HG02623 (cell line): ENCODE measurements at regions not wholly inside any gene's neighbourhood (a gene's known extent, or its start where the extent isn't known, plus 50 kb on each side); places are given as distances from the start of the nearest gene placed in this dataset.

Source experiments
- ATAC-seq: cut with Tn5 transposase; IDR thresholded peaks from one replicate; pipeline ENCODE4 v1.9.1; 2021; ENCODE audit warnings: moderate library complexity; ENCODE audit not compliant: unreplicated experiment

DNA sequence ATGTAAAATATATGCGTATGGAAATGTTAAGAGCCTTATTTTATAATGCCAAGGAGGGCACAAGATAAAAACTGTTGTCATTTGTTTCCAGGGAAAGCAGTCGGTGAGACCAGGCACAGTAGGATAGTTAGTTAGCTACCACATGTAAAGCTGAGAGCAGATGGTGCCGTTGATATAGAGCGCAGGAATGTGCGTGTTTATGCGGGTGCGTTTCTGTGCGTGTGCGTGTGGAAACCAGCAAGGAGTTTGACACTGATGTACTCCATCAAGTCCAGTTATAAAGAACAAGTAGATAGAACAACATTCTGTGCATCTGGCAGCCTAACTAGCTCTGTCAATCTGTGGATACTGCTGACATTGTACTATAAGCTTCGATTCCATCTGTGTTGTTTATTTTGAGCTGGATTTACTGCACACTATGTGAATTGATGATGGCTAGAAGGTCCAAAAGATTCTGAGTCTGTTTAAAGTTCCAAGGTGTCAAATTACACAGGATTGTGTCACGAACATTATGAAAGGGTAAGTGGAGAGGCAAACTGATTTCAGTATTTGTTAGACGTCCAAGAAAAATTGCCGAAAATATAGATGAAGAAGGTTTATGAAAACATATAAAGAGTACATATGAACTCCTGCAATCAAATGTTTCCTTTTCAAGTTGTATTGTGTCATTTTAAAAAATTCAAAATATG, 494.9 kb upstream of the MEF2C start:
- no peak for ATAC-seq

GRCh38 chr5:89374818-89375521, 492.0 kb upstream of the MEF2C start:
- no peak for ATAC-seq

- peak; percentile 47 for ATAC-seq
These were observed 491.3 kb upstream of the MEF2C start for GRCh38 chr5:89374144-89374784.

- no peak for ATAC-seq
These were observed 489.2 kb upstream of the MEF2C start for GRCh38 chr5:89372176-89372575.

GRCh38 chr5:89371646-89372045, 488.7 kb upstream of the MEF2C start:
- no peak for ATAC-seq

- no peak for ATAC-seq
These were observed 476.1 kb upstream of the MEF2C start for GRCh38 chr5:89359046-89359445.

DNA sequence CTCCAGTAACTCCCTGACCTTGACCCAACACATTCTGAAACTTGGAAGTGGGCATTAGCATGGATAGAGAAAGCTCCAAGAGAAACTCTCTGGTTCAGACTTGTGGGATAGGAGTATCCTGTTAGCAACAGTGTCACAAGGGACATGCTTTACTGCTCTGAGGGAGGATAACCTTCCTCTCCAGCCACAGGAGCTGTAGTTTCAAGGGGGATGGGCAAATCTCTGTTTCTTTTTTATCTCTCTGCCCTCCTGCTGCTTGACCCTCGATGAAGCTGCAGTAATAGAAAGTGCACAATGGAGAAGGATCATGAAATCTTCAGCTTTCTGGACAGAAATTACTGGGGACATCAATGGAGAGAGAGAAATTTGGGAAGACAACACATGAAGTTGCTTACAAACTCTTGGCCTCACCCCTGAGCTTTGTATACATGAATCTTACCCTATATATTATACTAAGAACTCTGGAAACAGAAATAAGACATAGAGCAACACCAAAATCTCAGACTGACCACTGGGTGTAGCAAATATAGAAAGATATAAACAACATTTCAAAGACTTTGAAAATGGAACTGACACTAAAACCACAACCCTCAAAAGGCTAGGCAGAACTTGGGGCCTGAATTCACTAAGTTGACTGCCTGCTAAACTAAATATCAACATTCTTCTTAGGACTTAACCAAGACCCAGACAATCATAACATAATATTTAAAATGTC, 471.0 kb upstream of the MEF2C start:
- peak; percentile 62 for ATAC-seq

DNA sequence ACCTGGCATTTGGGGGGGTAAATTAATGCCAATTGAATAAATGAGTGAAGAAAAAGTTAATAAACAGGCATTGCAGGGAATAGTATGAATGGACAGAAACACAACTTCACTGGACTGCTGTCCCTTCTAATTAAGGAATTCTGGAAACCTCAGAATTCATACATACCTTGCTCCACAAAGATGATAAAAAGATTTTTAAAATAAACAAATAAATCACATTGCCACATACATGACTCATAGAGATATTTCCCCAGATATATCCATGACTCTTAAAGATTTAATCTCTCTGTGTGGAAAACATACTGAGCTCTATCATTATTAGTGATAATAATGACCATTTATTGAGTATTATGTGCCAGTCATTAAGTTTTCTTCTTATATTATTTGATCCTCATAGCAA, 469.0 kb upstream of the MEF2C start:
- ATAC-seq, result no peak

DNA sequence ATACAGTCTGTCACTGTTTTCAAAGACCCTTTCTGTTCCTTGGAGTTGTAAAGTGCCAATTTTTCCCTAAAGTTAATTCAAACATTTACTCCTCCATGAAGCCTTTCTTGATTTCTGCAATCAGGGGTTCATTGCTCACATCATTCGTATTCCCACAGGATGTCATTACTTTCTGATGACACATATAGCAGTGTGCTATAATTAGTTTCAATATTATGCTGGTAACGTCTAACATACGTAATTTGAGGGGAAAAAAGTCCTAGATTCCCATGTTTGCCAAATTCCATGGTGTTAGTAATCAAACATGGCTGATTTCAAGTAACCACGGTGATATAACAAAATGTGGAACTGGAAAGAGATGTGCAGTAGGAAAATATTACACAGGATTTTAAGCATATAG, 468.2 kb upstream of the MEF2C start:
- ATAC-seq, result no peak

DNA sequence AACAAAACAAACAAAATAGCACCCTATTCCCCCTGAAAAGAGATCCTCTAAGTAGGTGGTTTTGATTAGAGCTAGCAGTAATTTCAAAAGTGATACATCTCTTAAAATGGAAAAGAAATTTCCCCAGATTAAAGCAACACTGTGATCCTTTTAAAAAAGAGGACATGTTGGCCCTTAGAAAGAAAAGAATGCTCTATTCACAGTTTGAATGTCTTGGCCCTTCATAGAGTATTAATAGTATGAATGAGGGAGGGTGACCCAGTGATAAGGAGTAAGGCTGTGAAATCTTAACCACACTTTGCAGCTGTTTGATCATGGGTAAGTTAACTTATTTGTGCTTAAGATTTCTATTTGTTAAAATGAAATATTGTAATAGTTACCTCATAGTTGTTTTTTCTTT, 467.7 kb upstream of the MEF2C start:
- no peak for ATAC-seq

DNA sequence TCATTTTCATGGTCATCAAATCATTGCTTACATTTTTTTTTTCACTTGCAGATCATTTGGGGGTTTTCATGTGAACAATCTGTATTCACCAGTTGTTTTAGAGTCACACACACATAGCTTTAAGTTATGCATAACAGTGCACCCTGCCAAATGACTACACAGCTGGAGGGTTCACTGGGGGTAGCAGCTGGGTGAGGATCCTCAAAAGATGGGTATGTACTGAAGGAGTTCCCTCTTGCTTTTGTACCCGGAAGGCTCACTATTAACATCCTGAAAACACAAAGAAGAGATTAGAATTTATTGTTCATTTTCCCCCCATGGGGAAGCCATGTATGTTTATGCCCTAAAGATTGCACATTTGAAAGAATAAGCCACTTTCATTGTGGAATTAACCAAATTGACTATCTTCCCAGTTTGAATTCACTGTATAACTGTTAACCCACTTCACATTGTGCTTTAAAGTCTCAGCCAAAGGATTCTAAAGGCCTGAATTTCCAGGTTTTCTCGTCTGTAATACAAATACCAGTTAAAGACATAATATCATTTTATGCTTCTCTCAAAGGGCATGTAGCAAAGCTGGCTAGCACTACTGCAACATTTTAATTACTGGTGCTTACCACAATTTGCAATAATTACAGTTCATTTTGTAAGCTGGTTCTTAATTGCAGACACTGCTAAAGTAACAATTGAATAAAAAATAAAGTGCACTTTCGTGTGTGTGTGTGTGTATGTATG, 466.4 kb upstream of the MEF2C start:
- no peak for ATAC-seq

DNA sequence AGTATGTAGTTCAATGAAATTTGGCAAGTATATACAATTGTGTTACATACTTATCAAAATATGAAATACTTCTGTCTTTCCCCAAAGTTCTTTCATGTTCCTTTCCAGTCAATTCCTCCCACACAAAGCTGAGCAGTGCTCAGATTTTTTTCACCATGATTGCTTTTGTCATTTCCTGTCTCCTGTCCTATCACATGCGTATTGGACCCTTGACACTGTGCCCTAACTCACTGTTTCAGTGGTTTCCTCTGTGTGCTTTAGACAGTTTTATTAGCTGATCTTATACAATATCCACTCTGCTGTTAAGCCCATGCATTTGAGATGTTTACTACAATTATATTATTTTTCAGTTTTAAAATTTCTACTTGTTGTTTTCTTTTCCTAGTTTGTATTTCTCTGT, 463.6 kb upstream of the MEF2C start:
- no peak for ATAC-seq

- ATAC-seq, result peak; percentile 84
These were observed 460.7 kb upstream of the MEF2C start for GRCh38 chr5:89343666-89344065.

GRCh38 chr5:89342106-89342876, 459.3 kb upstream of the MEF2C start:
- ATAC-seq, result no peak

- ATAC-seq, result no peak
These were observed 456.0 kb upstream of the MEF2C start for GRCh38 chr5:89338935-89339334.

- no peak for ATAC-seq
These were observed 453.1 kb upstream of the MEF2C start for GRCh38 chr5:89336111-89336510.

GRCh38 chr5:89330140-89330539, 447.2 kb upstream of the MEF2C start:
- no peak for ATAC-seq

DNA sequence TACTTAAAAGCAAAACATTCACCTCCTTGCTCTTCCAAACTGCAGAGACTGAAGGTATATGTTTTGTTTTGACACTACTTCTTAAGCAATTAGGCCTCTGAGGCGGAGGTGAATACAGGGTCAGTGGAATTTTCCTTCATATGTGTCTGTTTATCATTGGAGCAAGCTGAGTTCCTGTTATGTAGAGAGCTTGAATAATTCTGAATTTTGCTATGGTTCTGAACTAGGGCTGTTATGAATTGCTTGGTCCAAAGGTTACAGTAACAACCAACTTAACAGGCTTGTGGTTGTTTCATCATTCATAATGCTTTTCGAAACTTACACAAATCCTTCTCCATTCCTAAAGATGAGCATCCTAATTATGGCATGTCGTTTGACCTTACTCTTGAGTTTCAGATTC, 444.6 kb upstream of the MEF2C start:
- no peak for ATAC-seq

- ATAC-seq, result no peak
These were observed 442.0 kb upstream of the MEF2C start for GRCh38 chr5:89324990-89325389.
